HepG2 (cell line): ENCODE measurements at regions not wholly inside any gene's neighbourhood (a gene's known extent, or its start where the extent isn't known, plus 50 kb on each side); places are given as distances from the start of the nearest gene placed in this dataset.

Experiments
- ATAC-seq: fragments of 200-7000 bp; cut with Tn5 transposase; 3 replicates; pipeline ENCODE4 v1.9.1; 2020; ENCODE audit warnings: mild to moderate bottlenecking, moderate library complexity
- BruUV-seq: library from RNA; stranded (reverse); fragments of 400-500 nt; replicated peaks from 2 replicates; lab custom pipeline; 2021; lab: Mats Ljungman, UMichigan
- CTCF ChIA-PET: fragments of 300-600 bp; formaldehyde crosslinking; extraction: SDS; loops from one replicate; lab custom pipeline; 2021; ENCODE audit warnings: low total read pairs, inconsistent platforms, low intra/inter-chr PET ratio; lab: Yijun Ruan, JAX
- POLR2A ChIA-PET: fragments of 350-600 bp; sonication (Branson Sonifier 250); formaldehyde crosslinking; loops from one replicate; lab custom pipeline; 2020; ENCODE audit warnings: antibody characterized with exemption, inconsistent platforms; lab: Yijun Ruan, JAX
- DNase-seq: peaks from one replicate; pipeline ENCODE4 v3.0.0-alpha.2; 2015; ENCODE audit warnings: low spot score
- FAIRE-seq: peaks from 3 replicates; lab custom pipeline; 2011; peaks lifted over from hg19 to GRCh38; lab: Jason Lieb, UNC
- H2AFZ ChIP-seq: one replicate; pipeline ENCODE4 v1.6.1; 2011; ENCODE audit warnings: low read length, inconsistent platforms
- H3K27ac ChIP-seq: fragments of 300-600 bp; 3 replicates; pipeline ENCODE4 v1.8.0; 2011; ENCODE audit warnings: mixed run types, mild to moderate bottlenecking, mixed read lengths, low read length, inconsistent platforms; ENCODE audit not compliant: insufficient read depth; ENCODE audit errors: extremely low read length
- H3K27me3 ChIP-seq, 2 experiments: fragments of 200-600 bp in 1 of 2; 2 replicates in 1 of 2; 3 replicates in 1 of 2; pipeline versions ENCODE4 v1.6.0 to v1.8.0; 2011; ENCODE audit warnings: low read length in 2 of 2, mild to moderate bottlenecking in 2 of 2, moderate library complexity in 2 of 2, inconsistent platforms in 1 of 2; ENCODE audit not compliant: insufficient read depth in 2 of 2, control insufficient read depth in 1 of 2
- H3K36me3 ChIP-seq, 2 experiments: fragments of 200-600 bp in 1 of 2; replicated peaks in 1 of 2; 2 replicates in 1 of 2; 3 replicates in 1 of 2; pipeline versions ENCODE4 v1.5.1 to v1.8.0; 2011; ENCODE audit warnings: low read length in 2 of 2, inconsistent platforms in 1 of 2; ENCODE audit not compliant: insufficient read depth in 2 of 2, control insufficient read depth in 1 of 2
- H3K4me1 ChIP-seq: 2 replicates; pipeline ENCODE4 v1.5.1; 2012; ENCODE audit warnings: low read length, inconsistent platforms; ENCODE audit not compliant: insufficient read depth
- H3K4me2 ChIP-seq: 2 replicates; pipeline ENCODE4 v1.6.0; 2011; ENCODE audit warnings: low read depth, low read length, inconsistent platforms
- H3K4me3 ChIP-seq, 3 experiments: fragments of 200-600 bp in 1 of 3; sonication (generic), shearing (Covaris generic) in 1 of 3; replicated peaks in 1 of 3; 2 replicates each; pipeline ENCODE4 v1.5.1; 2011 to 2016; ENCODE audit warnings: low read length in 3 of 3, inconsistent platforms in 2 of 3, low read depth in 2 of 3, mild to moderate bottlenecking in 2 of 3, control low read depth in 1 of 3, mixed read lengths in 1 of 3; ENCODE audit not compliant: insufficient read depth in 1 of 3
- H3K79me2 ChIP-seq: one replicate; pipeline ENCODE4 v1.6.1; 2011; ENCODE audit warnings: low read length, inconsistent platforms; ENCODE audit not compliant: insufficient read depth
- H3K9ac ChIP-seq: 2 replicates; pipeline ENCODE4 v1.6.0; 2011; ENCODE audit warnings: mild to moderate bottlenecking, low read depth, low read length, inconsistent platforms; ENCODE audit not compliant: insufficient read depth
- H3K9me3 ChIP-seq: 2 replicates; pipeline ENCODE4 v1.5.1; 2012; ENCODE audit warnings: mild to moderate bottlenecking, low read length
- H4K20me1 ChIP-seq: 2 replicates; pipeline ENCODE4 v1.6.0; 2011; ENCODE audit warnings: inconsistent platforms, mild to moderate bottlenecking, low read length, moderate library complexity; ENCODE audit not compliant: insufficient read depth
- ADNP ChIP-seq: sonication (generic); formaldehyde crosslinking; IDR thresholded peaks from 2 replicates; pipeline ENCODE4 v1.4.0; 2020; ENCODE audit warnings: missing genetic modification reagents
- FOXK1 ChIP-seq: sonication (generic); formaldehyde crosslinking; IDR thresholded peaks from 2 replicates; pipeline ENCODE4 v1.4.0; 2020; ENCODE audit warnings: low read depth, missing genetic modification reagents, borderline replicate concordance
- NFRKB ChIP-seq: fragments of 450-650 bp; IDR thresholded peaks from 2 replicates; pipeline ENCODE4 v1.6.1; 2017
- PAXIP1 ChIP-seq: sonication (generic); formaldehyde crosslinking; conservative IDR thresholded peaks from 2 replicates; pipeline ENCODE4 v1.4.0; 2020; ENCODE audit warnings: mild to moderate bottlenecking, missing genetic modification reagents, moderate library complexity
- ZBTB21 ChIP-seq: sonication (generic); formaldehyde crosslinking; IDR thresholded peaks from 2 replicates; pipeline ENCODE4 v1.4.0; 2020; ENCODE audit warnings: missing genetic modification reagents
- ZBTB7A ChIP-seq: sonication (generic); formaldehyde crosslinking; IDR thresholded peaks from 2 replicates; pipeline ENCODE4 v1.8.0; 2022; ENCODE audit warnings: mild to moderate bottlenecking, missing genetic modification reagents
- ZNF275 ChIP-seq: sonication (generic); formaldehyde crosslinking; IDR thresholded peaks from 2 replicates; pipeline ENCODE4 v1.8.0; 2022; ENCODE audit warnings: missing genetic modification reagents, mild to moderate bottlenecking, inconsistent platforms, borderline replicate concordance
- ZNF619 ChIP-seq: sonication (generic); formaldehyde crosslinking; IDR thresholded peaks from 2 replicates; pipeline ENCODE4 v1.4.0; 2020; ENCODE audit warnings: mild to moderate bottlenecking, missing genetic modification reagents
- WGBS: methylation state at CpG from one replicate; pipeline ENCODE4 v1.1.6; 2017; ENCODE audit warnings: low lambda C conversion rate; 5-methylcytosine and 5-hydroxymethylcytosine counted together
- in situ Hi-C: cut with HindIII; loops from 2 replicates; pipeline ENCODE4 v1.10.0; 2017; ENCODE audit warnings: low pct_unique_long_range_greater_than_20kb; ENCODE audit not compliant: extremely low pct_ligation_motif_present
- intact Hi-C: fragments of 100-400 bp; cut with micrococcal nuclease; formaldehyde crosslinking; loops from one replicate; pipeline ENCODE4 v1.10.0; 2022; ENCODE audit not compliant: unreplicated experiment
- TF ChIP-seq, protein P1 (sequence below), 2 experiments: sonication (generic) in 1 of 2; formaldehyde crosslinking in 1 of 2; IDR thresholded peaks; 2 replicates each; pipeline versions ENCODE4 v1.4.0 to v1.6.1; 2018 to 2020; ENCODE audit warnings: missing genetic modification reagents in 2 of 2, borderline replicate concordance in 1 of 2, low read depth in 1 of 2, mild to moderate bottlenecking in 1 of 2, missing biosample characterization in 1 of 2

DNA sequence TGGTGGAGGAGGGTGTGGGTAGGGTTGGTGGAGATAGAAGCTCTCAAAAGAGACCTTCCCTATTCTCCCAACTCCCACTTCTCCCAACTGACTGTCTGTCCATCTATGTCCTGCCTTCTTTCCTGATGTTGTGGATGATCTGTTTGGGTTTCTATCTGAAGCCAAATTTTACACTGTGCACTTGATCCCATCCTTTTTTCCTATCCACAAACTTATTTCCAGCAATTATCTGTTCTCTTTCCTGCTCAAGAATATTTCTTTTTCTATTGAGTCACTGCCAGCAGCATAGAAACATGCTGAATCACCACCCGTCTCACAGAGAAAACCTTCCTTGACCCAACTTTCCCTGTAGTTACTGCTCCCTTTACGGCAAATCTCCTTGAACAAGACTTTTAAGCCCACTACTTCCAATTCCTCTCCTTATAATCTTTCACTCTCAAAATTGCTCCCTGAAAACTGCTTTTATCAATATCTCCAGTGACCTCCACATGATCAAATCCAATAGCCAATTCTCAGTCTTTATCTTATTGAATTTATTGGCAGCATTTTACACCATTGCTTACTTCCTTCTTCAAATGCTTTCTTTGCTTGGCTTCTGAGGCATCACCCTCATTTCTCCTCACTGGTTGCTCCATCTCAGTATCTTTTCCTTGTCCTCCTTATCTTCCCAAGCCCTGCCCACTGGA, 141.2 kb upstream of the SLC7A14 start:
- ATAC-seq: no peak
- intact Hi-C loops: no loop called here
- WGBS: 7% methylated on average over 2 of the region's 2 CpGs

More for the DNA sequence above, 141.2 kb upstream of the SLC7A14 start:
- BruUV-seq: no TSS peak
- no peak overlapping the region for H3K4me3 ChIP-seq
- no peaks in the 10 kb centered on the region for H3K27me3 ChIP-seq
- H3K27ac ChIP-seq: no peak overlapping the region
- no peaks in the 10 kb centered on the region for H3K9me3 ChIP-seq
- in situ Hi-C loops: no loop called here
- no peaks in the 10 kb centered on the region for H4K20me1 ChIP-seq
- no peak overlapping the region for H2AFZ ChIP-seq
- FAIRE-seq: no peak
- H3K36me3 ChIP-seq: no peaks in the 10 kb centered on the region
- H3K79me2 ChIP-seq: no peaks in the 10 kb centered on the region
- TF ChIP-seq, protein P1, sequence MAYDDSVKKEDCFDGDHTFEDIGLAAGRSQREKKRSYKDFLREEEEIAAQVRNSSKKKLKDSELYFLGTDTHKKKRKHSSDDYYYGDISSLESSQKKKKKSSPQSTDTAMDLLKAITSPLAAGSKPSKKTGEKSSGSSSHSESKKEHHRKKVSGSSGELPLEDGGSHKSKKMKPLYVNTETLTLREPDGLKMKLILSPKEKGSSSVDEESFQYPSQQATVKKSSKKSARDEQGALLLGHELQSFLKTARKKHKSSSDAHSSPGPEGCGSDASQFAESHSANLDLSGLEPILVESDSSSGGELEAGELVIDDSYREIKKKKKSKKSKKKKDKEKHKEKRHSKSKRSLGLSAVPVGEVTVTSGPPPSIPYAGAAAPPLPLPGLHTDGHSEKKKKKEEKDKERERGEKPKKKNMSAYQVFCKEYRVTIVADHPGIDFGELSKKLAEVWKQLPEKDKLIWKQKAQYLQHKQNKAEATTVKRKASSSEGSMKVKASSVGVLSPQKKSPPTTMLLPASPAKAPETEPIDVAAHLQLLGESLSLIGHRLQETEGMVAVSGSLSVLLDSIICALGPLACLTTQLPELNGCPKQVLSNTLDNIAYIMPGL (CRISPR knock-in tag; IDR thresholded peaks at IDR 0.05; ENCODE audit: borderline replicate concordance in 1 of 2, low read depth in 1 of 2): no peak
- TF ChIP-seq NFRKB (no peak), ZBTB7A (CRISPR knock-in tag) (no peak), ZNF619 (CRISPR knock-in tag) (no peak), PAXIP1 (no peak), ZBTB21 (no peak), ADNP (CRISPR knock-in tag) (no peak), FOXK1 (no peak), ZNF275 (CRISPR knock-in tag) (no peak)
- TF ChIP-seq, all 625 proteins: peak for 0
- H3K4me2 ChIP-seq: no peak overlapping the region
- H3K9ac ChIP-seq: no peak overlapping the region
- POLR2A ChIA-PET: no interaction called here
- no peak for DNase-seq
- CTCF ChIA-PET: no interaction called here
- no peaks in the 10 kb centered on the region for H3K4me1 ChIP-seq
